HL-60 (cell line): ENCODE measurements at regions not wholly inside any gene's neighbourhood (a gene's known extent, or its start where the extent isn't known, plus 50 kb on each side); places are given as distances from the start of the nearest gene placed in this dataset.

ENCODE experiments used
- DNase-seq, 2 experiments: peaks; one replicate each; pipeline ENCODE4 v3.0.0-alpha.2; 2010 to 2020; ENCODE audit warnings: low read depth in 1 of 2, low spot score in 1 of 2
- H3K27ac ChIP-seq: fragments of 250-450 bp; sonication (Bioruptor Pico); replicated peaks from 2 replicates; pipeline ENCODE4 v1.5.1; 2020; ENCODE audit warnings: mild to moderate bottlenecking, moderate library complexity
- H3K27me3 ChIP-seq: fragments of 250-450 bp; sonication (Bioruptor Pico); 2 replicates; pipeline ENCODE4 v1.5.1; 2021; ENCODE audit warnings: mild to moderate bottlenecking, moderate library complexity; ENCODE audit not compliant: insufficient read depth, poor library complexity, severe bottlenecking
- H3K4me3 ChIP-seq: replicated peaks from 2 replicates; pipeline ENCODE4 v1.5.1; 2011; ENCODE audit warnings: mild to moderate bottlenecking, control low read depth, low read length; ENCODE audit not compliant: insufficient read depth
- CTCF ChIP-seq: IDR thresholded peaks from one replicate; pipeline ENCODE4 v1.5.1; 2011; ENCODE audit warnings: low read length, control low read depth, inconsistent platforms; ENCODE audit not compliant: insufficient read depth
- GABPA ChIP-seq: IDR thresholded peaks from 2 replicates; pipeline ENCODE4 v1.6.1; 2012; ENCODE audit warnings: low read depth
- POLR2AphosphoS5 ChIP-seq: IDR thresholded peaks from 2 replicates; pipeline ENCODE4 v1.6.1; 2012; ENCODE audit warnings: low read depth
- REST ChIP-seq: IDR thresholded peaks from 2 replicates; pipeline ENCODE4 v1.6.1; 2012; ENCODE audit warnings: low read depth; ENCODE audit not compliant: insufficient replicate concordance
- SPI1 ChIP-seq: IDR thresholded peaks from 2 replicates; pipeline ENCODE4 v1.6.1; 2012; ENCODE audit warnings: low read depth, mild to moderate bottlenecking, borderline replicate concordance

GRCh38 chr16:56063111-56063510 is 128.2 kb upstream of the GNAO1 start:
- Histone ChIP-seq H3K27ac (no peak overlapping the region), H3K27me3 (no peaks in the 10 kb centered on the region), H3K4me3 (no peak overlapping the region)
- DNase-seq, result no peak
- TF ChIP-seq CTCF (no peak), POLR2AphosphoS5 (no peak), REST (no peak), GABPA (no peak), SPI1 (no peak)

GRCh38 chr16:56057151-56057550 is 134.1 kb upstream of the GNAO1 start:
- DNase-seq, result no peak
- TF ChIP-seq SPI1 (no peak), REST (no peak), GABPA (no peak), CTCF (no peak), POLR2AphosphoS5 (no peak)
- no peaks in the 10 kb centered on the region for H3K27me3 ChIP-seq
- H3K4me3 ChIP-seq, result no peak overlapping the region
- H3K27ac ChIP-seq, result no peak overlapping the region

- DNase-seq, result no peak
- Histone ChIP-seq H3K27me3 (no peaks in the 10 kb centered on the region), H3K4me3 (no peak overlapping the region), H3K27ac (no peak overlapping the region)
- TF ChIP-seq CTCF (no peak), REST (no peak), SPI1 (no peak), POLR2AphosphoS5 (no peak), GABPA (no peak)
Observed at GRCh38 chr16:56050916-56051315, 140.4 kb upstream of the GNAO1 start.
